H1 (cell line): ENCODE measurements at regions not wholly inside any gene's neighbourhood (a gene's known extent, or its start where the extent isn't known, plus 50 kb on each side); places are given as distances from the start of the nearest gene placed in this dataset.

Experiments
- RXRA ChIP-seq: IDR thresholded peaks from 2 replicates; pipeline ENCODE4 v1.6.1; 2011; ENCODE audit warnings: low read depth, mild to moderate bottlenecking, low read length, moderate library complexity; ENCODE audit not compliant: insufficient read depth
- SIRT6 ChIP-seq: IDR thresholded peaks from one replicate; pipeline ENCODE4 v1.7.1; 2012; ENCODE audit warnings: low read length, inconsistent platforms
- TBP ChIP-seq: IDR thresholded peaks from 2 replicates; pipeline ENCODE4 v1.6.1; 2011; ENCODE audit warnings: low read depth, low read length, improper control_type of control experiment

DNA sequence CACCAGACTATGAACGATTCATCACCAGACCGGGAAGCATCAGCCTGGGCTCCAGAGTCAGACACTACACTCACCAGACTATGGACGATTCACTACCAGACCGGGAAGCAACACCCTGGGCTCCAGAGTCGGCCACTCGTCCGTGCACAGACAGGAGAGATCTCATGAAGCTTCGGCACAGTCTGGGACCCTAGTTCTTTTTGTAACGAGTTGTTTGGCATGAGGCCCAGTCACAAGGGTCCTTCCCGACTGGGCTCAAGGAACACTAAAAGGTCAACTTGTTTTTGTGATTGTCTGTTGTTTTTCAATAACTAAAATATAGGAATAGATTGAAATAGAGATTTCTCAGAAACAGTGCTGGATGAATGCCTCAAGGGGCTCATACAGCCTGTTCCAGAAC lies 1141.6 kb upstream of the MIR17HG start (continued):
- TF ChIP-seq TBP (no peak), SIRT6 (no peak), RXRA (no peak)
